Prostate gland (tissue), 1 donor: ENCODE measurements at regions not wholly inside any gene's neighbourhood (a gene's known extent, or its start where the extent isn't known, plus 50 kb on each side); places are given as distances from the start of the nearest gene placed in this dataset.

Experiments used
- POLR2A ChIP-seq: fragments of 450-650 bp; IDR thresholded peaks from one replicate; pipeline ENCODE4 v1.6.1; 2016; ENCODE audit warnings: antibody characterized with exemption, mild to moderate bottlenecking
- POLR2AphosphoS5 ChIP-seq: sonication (generic); formaldehyde crosslinking; IDR thresholded peaks from one replicate; pipeline ENCODE4 v1.6.1; 2017; ENCODE audit warnings: antibody characterized with exemption

- TF ChIP-seq POLR2AphosphoS5 (no peak), POLR2A (no peak)
Measured at GRCh38 chr1:193581341-193581740, 394.9 kb upstream of the B3GALT2 start.
